HG03064 (cell line): ENCODE measurements at regions not wholly inside any gene's neighbourhood (a gene's known extent, or its start where the extent isn't known, plus 50 kb on each side); places are given as distances from the start of the nearest gene placed in this dataset.
"Not testable (repeated sequence)": the region's sequence is repeated elsewhere in the genome, so short reads cannot be mapped to it uniquely, and the experiment has no call there.

Experiments used
- ATAC-seq: cut with Tn5 transposase; IDR thresholded peaks from one replicate; pipeline ENCODE4 v1.9.1; 2021; ENCODE audit warnings: low read depth; ENCODE audit not compliant: unreplicated experiment

- ATAC-seq, result no peak
Observed at GRCh38 chr5:152185547-152186245, 219.4 kb downstream of the NMUR2 start.

GRCh38 chr5:152184266-152184665 lies 220.8 kb downstream of the NMUR2 start:
- ATAC-seq, result no peak

- no peak for ATAC-seq
Observed at GRCh38 chr5:152181461-152181860, 223.6 kb downstream of the NMUR2 start.

- no peak for ATAC-seq
Observed at GRCh38 chr5:152178350-152178699, 226.8 kb downstream of the NMUR2 start.

- ATAC-seq, result no peak
Observed at GRCh38 chr5:152177626-152178349, 227.3 kb downstream of the NMUR2 start.

GRCh38 chr5:152171888-152172287 lies 233.2 kb downstream of the NMUR2 start:
- no peak for ATAC-seq

- ATAC-seq, result no peak
Observed at GRCh38 chr5:152170350-152170749, 234.7 kb downstream of the NMUR2 start.

GRCh38 chr5:152164860-152165259 lies 240.2 kb upstream of the GLRA1 start:
- no peak for ATAC-seq

- ATAC-seq, result not testable (repeated sequence)
Observed at GRCh38 chr5:152159894-152160293, 235.2 kb upstream of the GLRA1 start.

- not testable (repeated sequence) for ATAC-seq
Observed at GRCh38 chr5:152154452-152154851, 229.8 kb upstream of the GLRA1 start.

GRCh38 chr5:152151940-152152339 lies 227.3 kb upstream of the GLRA1 start:
- ATAC-seq, result no peak

GRCh38 chr5:152151113-152151512 lies 226.5 kb upstream of the GLRA1 start:
- ATAC-seq, result no peak

GRCh38 chr5:152147286-152147685 lies 222.6 kb upstream of the GLRA1 start:
- ATAC-seq, result no peak

GRCh38 chr5:152146566-152146965 lies 221.9 kb upstream of the GLRA1 start:
- ATAC-seq, result no peak

- no peak for ATAC-seq
Observed at GRCh38 chr5:152144556-152144955, 219.9 kb upstream of the GLRA1 start.

- ATAC-seq, result no peak
Observed at GRCh38 chr5:152144030-152144429, 219.4 kb upstream of the GLRA1 start.

GRCh38 chr5:152142840-152143469 lies 218.3 kb upstream of the GLRA1 start:
- ATAC-seq, result peak; percentile 69

GRCh38 chr5:152140347-152140746 lies 215.7 kb upstream of the GLRA1 start:
- ATAC-seq, result no peak

- no peak for ATAC-seq
Observed at GRCh38 chr5:152137063-152137462, 212.4 kb upstream of the GLRA1 start.

GRCh38 chr5:152136321-152136720 lies 211.7 kb upstream of the GLRA1 start:
- no peak for ATAC-seq

- ATAC-seq, result no peak
Observed at GRCh38 chr5:152135827-152136226, 211.2 kb upstream of the GLRA1 start.
